Posterior vena cava (tissue), 2 donors: ENCODE measurements at regions not wholly inside any gene's neighbourhood (a gene's known extent, or its start where the extent isn't known, plus 50 kb on each side); places are given as distances from the start of the nearest gene placed in this dataset.

Experiments used
- DNase-seq: peaks from one replicate; pipeline ENCODE4 v3.0.0-alpha.2; 2020; ENCODE audit warnings: low spot score
- intact Hi-C, 2 donors: fragments of 100-400 bp; cut with DNase I; formaldehyde crosslinking; loops; one replicate each; pipeline versions ENCODE4 v1.14.1 to v1.14.2; 2022 to 2023
- donor health status: DM: yes; HTN: yes; CAD: no.
- donor health status: DM: yes; HTN: yes; CAD: no.

- intact Hi-C loops, result no loop called here
Measured at GRCh38 chr11:89119426-89119825, 53.6 kb upstream of the GRM5 start.

GRCh38 chr11:89125298-89125697 is 52.4 kb upstream of the TYR start:
- peak; percentile 16 for DNase-seq
- intact Hi-C loops, result no loop called here

More at GRCh38 chr11:89119426-89119825, 53.6 kb upstream of the GRM5 start:
- DNase-seq, result no peak
